Activated naive CD8-positive, alpha-beta T cell treated with anti-CD3 and anti-CD28 coated beads, Interleukin-2, amount 50 U/mL, for 24 hours (primary cell): ENCODE measurements at regions not wholly inside any gene's neighbourhood (a gene's known extent, or its start where the extent isn't known, plus 50 kb on each side); places are given as distances from the start of the nearest gene placed in this dataset.

ENCODE experiments used
- ATAC-seq: fragments of 150-1000 bp; cut with Tn5 transposase; one replicate; pipeline ENCODE4 v1.10.0; 2021
- DNase-seq: peaks from one replicate; pipeline ENCODE4 v3.0.0; 2021
- H3K27ac Mint-ChIP-seq: one replicate; pipeline ENCODE4 v1.8.0; 2021; ENCODE audit warnings: mild to moderate bottlenecking, mixed read lengths
- H3K27me3 Mint-ChIP-seq: one replicate; pipeline ENCODE4 v1.8.0; 2021; ENCODE audit warnings: mixed read lengths
- H3K36me3 Mint-ChIP-seq: one replicate; pipeline ENCODE4 v1.8.0; 2021; ENCODE audit warnings: low read depth, mixed read lengths
- H3K4me1 Mint-ChIP-seq: one replicate; pipeline ENCODE4 v1.8.0; 2021; ENCODE audit warnings: mixed read lengths
- H3K4me3 Mint-ChIP-seq: one replicate; pipeline ENCODE4 v1.8.0; 2021; ENCODE audit warnings: mild to moderate bottlenecking, moderate library complexity, mixed read lengths
- H3K9me3 Mint-ChIP-seq: one replicate; pipeline ENCODE4 v1.8.0; 2021; ENCODE audit warnings: mixed read lengths

DNA sequence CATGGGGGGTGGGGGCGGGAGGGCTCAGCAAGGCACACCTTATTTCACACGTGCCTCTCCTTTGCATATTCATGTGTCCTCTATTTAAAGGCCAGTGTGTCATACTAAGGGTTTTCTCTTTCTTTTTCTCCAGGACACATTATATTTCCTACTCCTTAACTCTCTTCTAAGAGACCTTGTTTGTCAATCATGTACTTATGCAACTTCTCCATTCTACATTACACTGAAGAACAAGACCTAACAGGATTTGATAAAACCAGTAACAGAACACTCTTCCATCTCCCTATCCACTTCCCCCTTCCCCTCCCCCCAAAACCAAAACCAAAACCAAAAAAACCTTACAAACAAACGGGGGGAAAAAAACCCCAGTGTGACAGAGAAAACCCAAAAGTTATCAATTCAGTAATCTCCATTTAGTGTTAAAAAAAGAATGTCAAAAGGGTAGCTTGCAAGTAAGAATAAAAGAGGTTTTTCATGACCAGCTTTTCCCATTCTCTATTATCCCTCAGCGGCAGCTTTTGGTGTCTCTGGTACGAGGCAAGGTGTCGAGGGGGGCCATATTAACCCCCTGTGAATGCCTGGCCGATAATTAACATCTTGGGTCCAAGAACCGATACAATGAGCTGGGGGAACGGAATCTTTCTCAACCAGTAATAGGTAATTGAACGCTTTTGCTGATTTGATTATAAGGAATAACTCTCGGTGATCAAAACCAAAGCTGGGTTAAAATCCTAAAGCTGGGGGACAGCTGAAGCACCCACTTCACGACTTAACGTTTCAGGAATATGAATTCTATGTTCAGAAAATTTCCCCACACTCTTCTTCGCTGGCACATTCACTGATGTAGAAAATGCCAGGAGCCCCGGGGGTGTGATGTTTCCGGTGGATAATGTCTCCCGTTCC lies 191.0 kb upstream of the TCF4 start:
- no peaks in the 10 kb centered on the region for H3K36me3 Mint-ChIP-seq
- H3K4me1 Mint-ChIP-seq: peaks cover 16% of the 10 kb centered on the region
- DNase-seq (no peak), ATAC-seq (peak; percentile 48)
- peak overlapping the region; percentile 68 for H3K27ac Mint-ChIP-seq
- H3K27me3 Mint-ChIP-seq: peaks cover 49% of the 10 kb centered on the region
- H3K4me3 Mint-ChIP-seq: peak overlapping the region; percentile 65
- no peaks in the 10 kb centered on the region for H3K9me3 Mint-ChIP-seq

DNA sequence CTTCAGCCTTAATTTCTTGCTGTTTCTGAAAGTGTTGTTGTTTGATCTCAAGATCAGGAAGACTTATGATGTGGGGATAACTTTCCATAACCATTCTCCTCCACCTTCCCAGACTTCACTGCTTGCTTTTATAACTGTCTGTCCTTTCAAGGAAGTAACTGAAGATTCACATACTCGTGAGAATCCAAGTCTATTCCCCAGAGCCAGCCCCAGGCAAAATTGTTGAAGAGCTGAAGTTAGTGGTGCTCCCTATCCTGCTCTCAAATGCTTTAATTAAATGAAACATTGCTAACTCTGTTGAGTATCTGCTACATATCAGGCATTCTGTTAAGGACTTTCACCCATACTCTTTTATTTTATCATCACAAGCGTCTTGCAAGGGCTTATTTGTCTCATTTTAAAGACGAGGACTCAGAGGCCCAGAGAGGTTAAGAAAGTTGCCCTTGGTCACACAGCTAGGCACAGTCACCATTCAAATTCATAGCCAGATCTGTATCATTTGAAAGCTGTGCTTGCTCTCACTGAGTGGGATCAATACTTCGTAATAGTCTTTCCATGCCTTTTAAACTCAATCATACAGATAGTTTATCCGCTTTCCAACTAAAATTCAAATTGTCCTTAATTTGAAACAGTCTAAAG lies 189.8 kb upstream of the TCF4 start:
- H3K27me3 Mint-ChIP-seq: peaks cover 44% of the 10 kb centered on the region

DNA sequence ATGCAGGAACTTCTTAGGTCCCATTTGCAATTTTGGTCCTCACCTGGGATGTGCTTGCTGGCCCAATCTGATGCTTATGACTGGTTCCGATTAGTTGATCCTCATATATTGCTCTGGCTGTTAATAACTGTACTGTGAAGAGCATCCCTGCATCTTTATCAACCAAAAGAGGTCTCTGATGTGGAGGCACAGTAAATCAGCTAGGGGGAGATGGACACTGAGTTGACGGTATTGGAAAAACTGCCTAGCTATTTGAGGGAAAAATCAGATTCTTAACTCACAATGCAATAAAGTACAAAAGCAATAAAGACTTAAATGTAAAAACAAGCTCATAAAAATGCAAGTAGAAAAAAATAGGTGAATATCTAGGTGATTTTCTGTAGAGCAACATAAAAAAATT lies 188.0 kb upstream of the TCF4 start:
- no peak for DNase-seq
- H3K27me3 Mint-ChIP-seq: peaks cover 35% of the 10 kb centered on the region
- H3K4me1 Mint-ChIP-seq: peaks cover 16% of the 10 kb centered on the region
- no peak overlapping the region for H3K4me3 Mint-ChIP-seq
- H3K36me3 Mint-ChIP-seq: no peaks in the 10 kb centered on the region
- H3K27ac Mint-ChIP-seq: no peak overlapping the region
- H3K9me3 Mint-ChIP-seq: peaks cover 3% of the 10 kb centered on the region
- ATAC-seq: no peak

More for the DNA sequence above, 189.8 kb upstream of the TCF4 start:
- H3K4me3 Mint-ChIP-seq: no peak overlapping the region
- ATAC-seq (no peak), DNase-seq (no peak)
- H3K4me1 Mint-ChIP-seq: peaks cover 16% of the 10 kb centered on the region
- no peaks in the 10 kb centered on the region for H3K9me3 Mint-ChIP-seq
- no peak overlapping the region for H3K27ac Mint-ChIP-seq
- no peaks in the 10 kb centered on the region for H3K36me3 Mint-ChIP-seq

GRCh38 chr18:55774505-55774904 lies 186.5 kb upstream of the TCF4 start:
- H3K36me3 Mint-ChIP-seq: no peaks in the 10 kb centered on the region
- ATAC-seq (no peak), DNase-seq (no peak)
- H3K27ac Mint-ChIP-seq: no peak overlapping the region
- H3K4me1 Mint-ChIP-seq: peaks cover 13% of the 10 kb centered on the region
- H3K27me3 Mint-ChIP-seq: peaks cover 23% of the 10 kb centered on the region
- H3K4me3 Mint-ChIP-seq: no peak overlapping the region
- peaks cover 4% of the 10 kb centered on the region for H3K9me3 Mint-ChIP-seq

DNA sequence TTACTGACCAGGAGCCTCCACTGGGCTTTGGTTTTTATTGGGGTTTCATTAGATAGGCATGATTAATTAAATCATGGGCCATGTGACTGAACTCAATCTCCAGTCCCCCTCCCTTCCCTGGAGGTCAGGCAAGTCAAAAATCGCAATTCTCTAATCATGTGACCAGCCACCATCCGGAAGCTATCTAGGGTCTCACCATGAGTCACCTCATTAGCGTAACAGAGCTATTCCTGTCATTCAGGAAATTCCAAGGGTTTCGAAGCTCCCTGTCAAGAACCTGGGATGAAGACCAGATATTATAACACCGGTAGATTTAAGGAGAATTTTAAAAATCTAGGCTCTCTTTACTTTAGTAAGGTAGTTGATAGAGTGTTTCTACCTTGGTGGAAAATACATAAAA lies 180.3 kb upstream of the TCF4 start:
- DNase-seq: no peak
- Mint-ChIP-seq H3K27ac (no peak overlapping the region), H3K4me3 (no peak overlapping the region), H3K9me3 (peaks cover 4% of the 10 kb centered on the region), H3K27me3 (peaks cover 3% of the 10 kb centered on the region), H3K4me1 (no peaks in the 10 kb centered on the region), H3K36me3 (no peaks in the 10 kb centered on the region)
- no peak for ATAC-seq

DNA sequence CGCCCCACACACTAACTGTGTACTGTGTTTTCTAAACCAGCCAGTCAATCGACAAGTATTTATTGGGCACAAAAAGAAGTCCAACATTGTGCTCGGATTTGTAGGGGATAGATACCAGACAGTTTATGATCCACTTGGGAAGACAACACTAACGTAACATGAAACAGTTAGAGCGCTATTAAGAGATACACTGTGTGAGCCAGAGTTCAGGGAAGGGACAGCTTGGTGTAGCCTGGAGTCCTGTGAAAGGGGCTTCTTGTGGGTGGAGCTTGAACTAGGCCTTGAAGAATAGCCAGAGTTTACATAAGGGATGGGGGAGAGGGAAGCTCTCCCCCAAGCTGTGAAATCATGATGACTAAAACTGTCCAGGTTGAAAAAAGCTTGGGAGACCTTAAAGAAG lies 176.4 kb upstream of the TCF4 start:
- Mint-ChIP-seq H3K4me3 (no peak overlapping the region), H3K36me3 (no peaks in the 10 kb centered on the region), H3K27ac (no peak overlapping the region), H3K4me1 (no peaks in the 10 kb centered on the region), H3K9me3 (no peaks in the 10 kb centered on the region), H3K27me3 (no peaks in the 10 kb centered on the region)
- ATAC-seq (no peak), DNase-seq (no peak)

DNA sequence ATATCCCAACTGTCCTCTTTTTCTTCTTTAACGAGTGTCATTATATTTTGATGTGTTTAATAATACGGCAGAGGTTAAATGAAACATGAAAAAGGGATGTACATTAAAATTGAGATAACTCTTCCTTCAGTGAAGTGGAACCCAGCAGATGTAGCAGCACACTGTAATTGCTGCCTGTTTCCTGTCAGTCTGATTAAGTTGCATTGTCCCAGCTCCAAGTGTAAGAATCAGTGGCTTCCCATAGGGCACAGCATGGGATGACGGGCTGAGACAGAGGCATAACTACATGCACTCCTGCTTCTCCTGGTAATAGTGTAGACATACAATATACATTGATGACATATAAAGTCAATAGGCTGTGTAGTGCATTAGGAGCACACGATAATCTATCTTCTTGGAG lies 175.8 kb upstream of the TCF4 start:
- Mint-ChIP-seq H3K9me3 (no peaks in the 10 kb centered on the region), H3K4me3 (no peak overlapping the region), H3K27ac (no peak overlapping the region), H3K27me3 (peaks cover 3% of the 10 kb centered on the region), H3K36me3 (no peaks in the 10 kb centered on the region), H3K4me1 (no peaks in the 10 kb centered on the region)
- DNase-seq: no peak
- ATAC-seq: no peak

- Mint-ChIP-seq H3K4me3 (no peak overlapping the region), H3K4me1 (no peaks in the 10 kb centered on the region), H3K9me3 (no peaks in the 10 kb centered on the region), H3K27me3 (peaks cover 3% of the 10 kb centered on the region), H3K27ac (no peak overlapping the region), H3K36me3 (no peaks in the 10 kb centered on the region)
- DNase-seq (no peak), ATAC-seq (no peak)
Observed at GRCh38 chr18:55763298-55763697, 175.3 kb upstream of the TCF4 start.

DNA sequence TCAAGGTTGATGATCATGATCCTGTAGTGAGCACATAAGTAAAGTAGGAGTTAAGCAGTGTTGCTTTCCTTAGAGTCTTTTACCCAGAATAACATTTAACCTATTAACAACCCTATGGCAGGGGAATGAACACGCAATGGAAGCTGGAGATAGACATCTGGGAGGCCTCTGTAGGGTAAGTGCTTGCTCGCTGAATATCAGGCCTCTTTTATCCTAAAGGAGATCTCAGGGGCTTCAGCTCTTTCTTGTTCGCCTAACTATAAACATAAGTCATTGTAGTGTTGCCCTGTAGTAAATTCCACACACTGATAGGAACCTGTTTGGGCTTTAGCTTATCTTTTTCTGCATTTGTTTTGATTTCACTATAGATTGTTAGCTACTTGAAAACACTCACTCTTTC lies 174.4 kb upstream of the TCF4 start:
- no peaks in the 10 kb centered on the region for H3K4me1 Mint-ChIP-seq
- H3K36me3 Mint-ChIP-seq: no peaks in the 10 kb centered on the region
- peaks cover 3% of the 10 kb centered on the region for H3K27me3 Mint-ChIP-seq
- no peak overlapping the region for H3K27ac Mint-ChIP-seq
- ATAC-seq: no peak
- H3K9me3 Mint-ChIP-seq: no peaks in the 10 kb centered on the region
- H3K4me3 Mint-ChIP-seq: no peak overlapping the region
- DNase-seq: no peak

DNA sequence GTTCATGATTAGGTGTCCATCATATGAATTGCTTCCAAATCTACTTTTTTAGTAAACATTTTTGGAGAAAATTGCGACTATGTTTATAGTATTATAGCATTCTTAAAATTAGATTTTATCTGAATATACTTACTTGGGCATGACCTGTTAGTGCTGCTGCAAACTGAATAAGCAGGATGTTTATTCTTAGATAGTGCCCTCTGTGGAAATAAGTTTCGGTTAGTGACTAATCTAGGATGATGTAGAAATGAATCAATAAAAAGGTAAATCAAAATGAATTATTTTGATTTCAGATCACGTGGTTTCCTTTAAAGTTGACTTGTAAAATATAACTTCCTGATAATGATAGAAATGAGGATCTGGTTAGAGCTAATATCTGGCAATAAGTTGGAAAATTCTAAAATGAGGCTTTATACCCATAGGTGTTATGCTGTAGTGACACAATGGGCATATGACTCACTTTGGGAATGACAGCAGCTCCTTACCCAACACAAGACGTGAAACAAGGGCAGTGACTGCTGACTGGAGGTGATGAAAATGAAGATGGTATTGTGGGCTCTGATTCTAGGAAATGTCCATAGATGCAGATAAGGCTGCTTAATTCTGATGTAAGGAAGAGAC lies 165.8 kb upstream of the TCF4 start:
- Mint-ChIP-seq H3K9me3 (peaks cover 4% of the 10 kb centered on the region), H3K4me3 (no peak overlapping the region), H3K27me3 (no peaks in the 10 kb centered on the region), H3K27ac (no peak overlapping the region), H3K36me3 (no peaks in the 10 kb centered on the region), H3K4me1 (no peaks in the 10 kb centered on the region)
- DNase-seq (no peak), ATAC-seq (no peak)

DNA sequence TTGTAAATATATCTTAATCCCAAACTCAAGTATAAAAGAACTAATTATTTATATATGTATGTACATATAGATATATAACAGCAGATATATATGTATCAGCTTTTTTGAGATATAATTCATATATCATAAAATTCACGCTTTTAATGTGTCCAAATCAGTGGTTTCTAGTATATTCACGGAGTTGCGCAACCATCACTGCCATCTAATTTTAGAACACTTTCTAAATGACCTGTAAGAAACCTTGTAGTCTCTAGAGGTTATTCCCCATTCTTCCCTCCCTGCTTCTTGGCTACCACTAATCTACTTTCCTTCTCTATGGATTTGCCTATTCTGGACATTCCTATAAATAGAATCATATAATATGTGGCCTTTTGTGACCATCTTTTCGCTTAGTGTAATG lies 163.5 kb upstream of the TCF4 start:
- Mint-ChIP-seq H3K27ac (no peak overlapping the region), H3K27me3 (no peaks in the 10 kb centered on the region), H3K4me1 (no peaks in the 10 kb centered on the region), H3K9me3 (peaks cover 4% of the 10 kb centered on the region), H3K4me3 (no peak overlapping the region), H3K36me3 (no peaks in the 10 kb centered on the region)
- ATAC-seq (no peak), DNase-seq (no peak)

DNA sequence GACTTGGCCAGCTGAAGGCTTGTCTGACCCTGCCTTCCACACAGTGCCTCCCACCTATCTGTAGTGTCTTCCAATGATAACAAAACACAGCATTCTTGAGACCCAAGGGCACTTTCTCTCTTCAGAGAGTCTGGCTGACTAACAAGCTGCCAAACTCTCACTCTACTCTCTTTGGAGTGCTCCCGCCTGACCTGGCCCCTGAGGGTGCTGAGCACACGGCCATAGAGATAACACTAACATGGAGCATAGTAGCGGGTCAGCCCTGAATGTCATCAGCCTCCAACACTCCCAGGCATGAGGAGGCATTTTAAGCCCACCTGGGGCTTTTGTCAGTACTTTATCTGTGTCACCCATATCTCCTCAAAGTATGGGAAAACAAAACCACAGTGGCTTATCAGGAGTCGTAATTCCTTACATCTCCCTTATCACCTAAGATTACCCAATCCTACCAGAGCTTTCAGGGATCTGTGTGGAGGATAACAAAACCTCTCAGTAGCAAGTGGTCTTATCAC lies 160.3 kb upstream of the TCF4 start:
- peaks cover 4% of the 10 kb centered on the region for H3K9me3 Mint-ChIP-seq
- H3K36me3 Mint-ChIP-seq: no peaks in the 10 kb centered on the region

GRCh38 chr18:55744206-55744605 lies 156.2 kb upstream of the TCF4 start:
- H3K27me3 Mint-ChIP-seq: no peaks in the 10 kb centered on the region
- no peak for ATAC-seq
- H3K27ac Mint-ChIP-seq: no peak overlapping the region
- H3K4me3 Mint-ChIP-seq: no peak overlapping the region
- H3K9me3 Mint-ChIP-seq: no peaks in the 10 kb centered on the region
- no peaks in the 10 kb centered on the region for H3K36me3 Mint-ChIP-seq
- no peaks in the 10 kb centered on the region for H3K4me1 Mint-ChIP-seq
- no peak for DNase-seq

More for the DNA sequence above, 160.3 kb upstream of the TCF4 start:
- no peak overlapping the region for H3K4me3 Mint-ChIP-seq
- H3K4me1 Mint-ChIP-seq: no peaks in the 10 kb centered on the region
- ATAC-seq (no peak), DNase-seq (no peak)
- no peak overlapping the region for H3K27ac Mint-ChIP-seq
- no peaks in the 10 kb centered on the region for H3K27me3 Mint-ChIP-seq

- no peaks in the 10 kb centered on the region for H3K27me3 Mint-ChIP-seq
- DNase-seq (no peak), ATAC-seq (no peak)
- H3K4me1 Mint-ChIP-seq: no peaks in the 10 kb centered on the region
- H3K36me3 Mint-ChIP-seq: no peaks in the 10 kb centered on the region
- H3K4me3 Mint-ChIP-seq: no peak overlapping the region
- H3K27ac Mint-ChIP-seq: no peak overlapping the region
- H3K9me3 Mint-ChIP-seq: no peaks in the 10 kb centered on the region
Observed at GRCh38 chr18:55743736-55744135, 155.7 kb upstream of the TCF4 start.

DNA sequence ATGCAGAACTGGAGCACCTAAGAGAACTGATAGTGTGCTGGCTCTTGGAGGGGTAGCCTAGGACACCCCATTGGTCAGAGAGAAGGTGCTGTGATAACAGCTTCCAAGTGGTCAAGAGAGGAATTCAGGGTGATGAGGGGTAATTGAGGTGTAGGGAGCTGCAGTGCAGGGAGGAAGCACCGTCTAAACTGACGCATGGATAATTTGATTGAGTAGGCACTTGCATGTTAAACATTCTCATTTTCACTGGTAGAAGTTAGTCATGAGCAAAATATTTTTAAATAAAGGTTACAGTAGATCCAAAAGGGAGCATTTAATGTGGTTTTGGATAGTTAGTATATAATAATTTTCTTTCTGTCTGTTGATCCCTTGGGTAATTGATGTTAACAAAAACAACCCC lies 155.1 kb upstream of the TCF4 start:
- H3K27ac Mint-ChIP-seq: no peak overlapping the region
- no peak overlapping the region for H3K4me3 Mint-ChIP-seq
- no peaks in the 10 kb centered on the region for H3K9me3 Mint-ChIP-seq
- H3K27me3 Mint-ChIP-seq: no peaks in the 10 kb centered on the region
- no peaks in the 10 kb centered on the region for H3K36me3 Mint-ChIP-seq
- no peak for ATAC-seq
- no peak for DNase-seq
- no peaks in the 10 kb centered on the region for H3K4me1 Mint-ChIP-seq
